GM12891 (cell line): ENCODE measurements at regions not wholly inside any gene's neighbourhood (a gene's known extent, or its start where the extent isn't known, plus 50 kb on each side); places are given as distances from the start of the nearest gene placed in this dataset.
"Not testable (repeated sequence)": the region's sequence is repeated elsewhere in the genome, so short reads cannot be mapped to it uniquely, and the experiment has no call there.

ENCODE experiments used
- DNase-seq: peaks from one replicate; pipeline ENCODE4 v3.0.0; 2011; ENCODE audit warnings: low spot score; ENCODE audit not compliant: insufficient read length
- FAIRE-seq: peaks from 2 replicates; lab custom pipeline; 2011; peaks lifted over from hg19 to GRCh38; lab: Jason Lieb, UNC
- PAX5 ChIP-seq: IDR thresholded peaks from 2 replicates; pipeline ENCODE4 v1.6.1; 2011; ENCODE audit warnings: low read length, moderate library complexity, mild to moderate bottlenecking; ENCODE audit not compliant: insufficient read depth, severe bottlenecking
- POLR2A ChIP-seq: IDR thresholded peaks from 2 replicates; pipeline ENCODE4 v1.6.1; 2011; ENCODE audit warnings: low read depth, low read length, control low read depth
- POLR2AphosphoS5 ChIP-seq: IDR thresholded peaks from 2 replicates; pipeline ENCODE4 v1.6.1; 2011; ENCODE audit warnings: low read depth, low read length, control low read depth
- POU2F2 ChIP-seq: IDR thresholded peaks from 2 replicates; pipeline ENCODE4 v1.6.1; 2011; ENCODE audit warnings: low read depth, mild to moderate bottlenecking, control low read depth, low read length, moderate library complexity
- SPI1 ChIP-seq: IDR thresholded peaks from 2 replicates; pipeline ENCODE4 v1.6.1; 2011; ENCODE audit warnings: low read depth, low read length, control low read depth
- TAF1 ChIP-seq: IDR thresholded peaks from 2 replicates; pipeline ENCODE4 v1.6.1; 2011; ENCODE audit warnings: low read depth, low read length, control low read depth

- FAIRE-seq: no peak
- TF ChIP-seq PAX5: no peak
- no peak for TF ChIP-seq SPI1
- TF ChIP-seq POLR2AphosphoS5: no peak
- TF ChIP-seq POLR2A: no peak
- no peak for TF ChIP-seq TAF1
- no peak for TF ChIP-seq POU2F2
- DNase-seq: no peak
Observed at GRCh38 chr3:171977860-171978259, 61.5 kb upstream of the FNDC3B start.

- FAIRE-seq: no peak
- DNase-seq: no peak
- no peak for TF ChIP-seq SPI1
- TF ChIP-seq TAF1: no peak
- TF ChIP-seq POLR2AphosphoS5: no peak
- TF ChIP-seq PAX5: no peak
- TF ChIP-seq POLR2A: no peak
- TF ChIP-seq POU2F2: no peak
Observed at GRCh38 chr3:171978390-171978789, 61.0 kb upstream of the FNDC3B start.

DNA sequence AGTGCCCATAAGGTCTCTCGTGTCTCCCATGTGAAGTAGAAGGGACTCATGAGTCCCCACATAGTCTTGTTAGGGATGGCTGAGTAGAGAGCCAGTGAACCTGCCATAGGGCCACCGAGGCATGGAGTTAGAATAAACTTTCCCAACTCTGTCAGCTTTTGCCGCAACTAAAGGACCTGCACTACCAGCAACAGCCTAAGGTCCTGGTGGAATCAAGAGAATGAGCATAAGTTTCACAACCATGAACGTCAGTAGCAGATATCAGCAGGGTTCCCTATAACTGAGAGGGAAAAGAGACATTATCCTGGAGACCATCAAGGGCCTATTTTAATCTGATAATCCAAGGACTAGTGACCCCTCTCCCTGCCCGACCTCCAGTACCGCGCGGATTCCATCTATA lies 60.3 kb upstream of the FNDC3B start:
- FAIRE-seq (no peak), DNase-seq (no peak)
- TF ChIP-seq PAX5 (no peak), POLR2AphosphoS5 (no peak), POLR2A (no peak), POU2F2 (no peak), SPI1 (no peak), TAF1 (no peak)

DNA sequence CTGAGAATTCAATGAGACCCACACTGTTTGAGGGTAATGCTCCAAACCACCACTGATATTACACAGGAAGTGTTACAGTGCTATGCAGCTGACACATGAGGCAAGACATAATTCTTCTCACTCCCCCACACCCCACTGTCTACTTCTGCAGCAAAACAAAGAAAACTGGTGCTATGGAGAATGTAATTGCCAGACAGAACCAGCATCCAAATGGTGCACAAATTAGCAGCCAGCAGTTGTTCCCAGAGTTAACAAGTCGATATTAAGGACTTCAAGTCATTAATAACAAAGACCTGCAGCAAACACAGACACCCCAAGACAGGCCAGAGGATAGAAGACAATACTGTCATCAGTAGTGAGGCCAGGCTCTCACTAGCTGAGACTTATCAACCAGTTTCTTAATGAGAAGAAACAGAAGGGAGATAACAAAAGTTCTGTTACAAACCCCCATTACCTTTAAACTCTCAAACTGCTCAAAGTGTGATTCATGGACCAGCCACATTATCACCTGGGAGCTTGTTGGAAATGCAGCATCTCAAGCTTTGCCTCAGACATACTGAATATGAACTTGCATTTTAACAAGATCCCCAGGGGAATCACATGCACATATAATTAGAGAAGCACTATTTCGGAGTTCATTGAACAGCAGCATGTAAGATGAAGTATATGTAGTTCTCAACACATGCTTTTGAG lies 58.7 kb upstream of the FNDC3B start:
- FAIRE-seq (no peak), DNase-seq (no peak)
- no peak for TF ChIP-seq SPI1
- TF ChIP-seq POU2F2: no peak
- TF ChIP-seq PAX5: no peak
- no peak for TF ChIP-seq POLR2AphosphoS5
- TF ChIP-seq TAF1: no peak
- TF ChIP-seq POLR2A: no peak

- FAIRE-seq: no peak
- no peak for DNase-seq
- TF ChIP-seq TAF1: no peak
- TF ChIP-seq PAX5: no peak
- TF ChIP-seq POU2F2: no peak
- TF ChIP-seq POLR2AphosphoS5: no peak
- no peak for TF ChIP-seq SPI1
- no peak for TF ChIP-seq POLR2A
Observed at GRCh38 chr3:171981271-171981605, 58.1 kb upstream of the FNDC3B start.

- no peak for TF ChIP-seq POLR2AphosphoS5
- TF ChIP-seq SPI1: no peak
- FAIRE-seq (no peak), DNase-seq (no peak)
Observed at GRCh38 chr3:171982828-171983227, 56.5 kb upstream of the FNDC3B start.

DNA sequence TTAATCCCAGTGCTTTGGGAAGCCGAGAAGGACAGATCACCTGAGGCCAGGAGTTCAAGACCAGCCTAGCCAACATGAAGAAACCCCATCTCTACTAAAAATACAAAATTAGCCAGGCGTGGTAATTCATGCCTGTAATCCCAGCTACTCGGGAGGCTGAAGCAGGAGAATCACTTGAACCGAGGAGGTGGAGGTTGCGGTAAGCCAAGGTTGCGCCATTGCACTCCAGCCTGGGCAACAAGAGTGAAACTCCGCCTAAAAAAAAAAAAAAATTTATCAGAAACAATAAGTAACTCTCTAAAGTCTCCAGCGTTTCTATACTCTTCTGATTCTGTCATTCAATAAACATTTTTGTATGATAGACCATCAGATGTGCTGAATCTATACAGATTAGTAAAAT lies 55.7 kb upstream of the FNDC3B start:
- not testable (repeated sequence) for FAIRE-seq, DNase-seq

- DNase-seq (no peak), FAIRE-seq (no peak)
- no peak for TF ChIP-seq TAF1
- no peak for TF ChIP-seq PAX5
- no peak for TF ChIP-seq SPI1
- no peak for TF ChIP-seq POLR2A
- no peak for TF ChIP-seq POLR2AphosphoS5
- TF ChIP-seq POU2F2: no peak
Observed at GRCh38 chr3:171984883-171985282, 54.5 kb upstream of the FNDC3B start.

GRCh38 chr3:171986176-171986575 lies 53.2 kb upstream of the FNDC3B start:
- FAIRE-seq (no peak), DNase-seq (no peak)
- TF ChIP-seq POU2F2: no peak
- TF ChIP-seq SPI1: peak; percentile 82

- FAIRE-seq (no peak), DNase-seq (no peak)
- no peak for TF ChIP-seq PAX5
- TF ChIP-seq POU2F2: no peak
- no peak for TF ChIP-seq POLR2AphosphoS5
- no peak for TF ChIP-seq TAF1
- TF ChIP-seq POLR2A: no peak
- no peak for TF ChIP-seq SPI1
Observed at GRCh38 chr3:171986757-171987518, 52.4 kb upstream of the FNDC3B start.
